ENCODE measurements at regions not wholly inside any gene's neighbourhood (a gene's known extent, or its start where the extent isn't known, plus 50 kb on each side); places are given as distances from the start of the nearest gene placed in this dataset.

DNA sequence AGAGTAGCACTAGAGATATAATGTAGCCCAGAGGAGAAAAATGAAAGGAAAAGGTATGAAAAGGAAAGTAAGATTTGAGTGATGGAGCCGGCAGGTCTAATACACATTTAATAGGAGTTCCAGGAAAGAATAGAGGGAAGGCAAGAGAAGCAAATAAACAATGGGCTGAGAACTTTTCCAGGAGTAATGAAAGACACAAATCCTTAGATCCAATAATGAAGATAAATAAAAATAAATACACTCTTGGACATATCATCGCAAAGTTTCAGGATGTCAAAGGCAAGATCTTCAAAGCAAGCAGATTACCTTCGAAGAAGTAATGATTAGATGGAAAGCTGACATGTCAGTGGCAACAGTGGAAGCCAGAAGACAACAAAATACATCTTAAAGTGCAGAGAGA lies 102.0 kb upstream of the YWHAQ start:
- Histone ChIP-seq H3K4me1 (no peaks in the 10 kb centered on the region), H3K27me3 (no peaks in the 10 kb centered on the region), H3K27ac (no peak overlapping the region), H3K4me3 (no peak overlapping the region), H3K9me3 (peaks cover 0 to 9% (median 6%) of the 10 kb centered on the region in 4 donors), H3K36me3 (no peaks in the 10 kb centered on the region)
- intact Hi-C loops (cut with DNase I; ENCODE audit: low total_unique reads), result no loop called here
- WGBS, 5 donors, result 86 to 97% (median 90%) methylated on average over 3 of the region's 3 CpGs
- DNase-seq, result no peak
- TF ChIP-seq, protein P1, sequence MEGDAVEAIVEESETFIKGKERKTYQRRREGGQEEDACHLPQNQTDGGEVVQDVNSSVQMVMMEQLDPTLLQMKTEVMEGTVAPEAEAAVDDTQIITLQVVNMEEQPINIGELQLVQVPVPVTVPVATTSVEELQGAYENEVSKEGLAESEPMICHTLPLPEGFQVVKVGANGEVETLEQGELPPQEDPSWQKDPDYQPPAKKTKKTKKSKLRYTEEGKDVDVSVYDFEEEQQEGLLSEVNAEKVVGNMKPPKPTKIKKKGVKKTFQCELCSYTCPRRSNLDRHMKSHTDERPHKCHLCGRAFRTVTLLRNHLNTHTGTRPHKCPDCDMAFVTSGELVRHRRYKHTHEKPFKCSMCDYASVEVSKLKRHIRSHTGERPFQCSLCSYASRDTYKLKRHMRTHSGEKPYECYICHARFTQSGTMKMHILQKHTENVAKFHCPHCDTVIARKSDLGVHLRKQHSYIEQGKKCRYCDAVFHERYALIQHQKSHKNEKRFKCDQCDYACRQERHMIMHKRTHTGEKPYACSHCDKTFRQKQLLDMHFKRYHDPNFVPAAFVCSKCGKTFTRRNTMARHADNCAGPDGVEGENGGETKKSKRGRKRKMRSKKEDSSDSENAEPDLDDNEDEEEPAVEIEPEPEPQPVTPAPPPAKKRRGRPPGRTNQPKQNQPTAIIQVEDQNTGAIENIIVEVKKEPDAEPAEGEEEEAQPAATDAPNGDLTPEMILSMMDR (IDR thresholded peaks at IDR 0.05), result no peak
- TF ChIP-seq POLR2AphosphoS5 (IDR thresholded peaks at IDR 0.05) (no peak), EP300 (IDR thresholded peaks at IDR 0.05) (no peak), POLR2A (IDR thresholded peaks at IDR 0.05) (no peak)

DNA sequence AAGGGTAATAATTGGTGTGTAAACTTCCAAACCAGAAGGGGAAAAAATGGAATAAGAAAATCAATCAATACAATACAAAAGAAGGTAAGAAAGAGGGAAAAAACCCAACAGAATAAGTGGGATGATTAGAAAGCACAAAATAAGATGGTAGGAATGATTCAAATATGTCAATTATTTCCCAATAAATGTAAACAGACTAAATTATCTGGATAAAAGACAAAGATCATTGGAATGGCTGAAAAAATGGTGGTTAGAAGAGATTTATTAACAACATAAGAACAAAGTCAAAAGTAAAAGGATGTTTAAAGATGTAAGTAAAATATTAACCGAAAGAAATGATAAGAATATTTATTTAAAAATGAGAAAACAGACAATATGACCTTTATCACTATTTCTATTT lies 103.5 kb upstream of the YWHAQ start:
- no peak for TF ChIP-seq POLR2AphosphoS5 (IDR thresholded peaks at IDR 0.05)
- TF ChIP-seq POLR2A (IDR thresholded peaks at IDR 0.05), result no peak
- TF ChIP-seq, protein P1 (IDR thresholded peaks at IDR 0.05), result no peak
- TF ChIP-seq EP300 (IDR thresholded peaks at IDR 0.05), result no peak

DNA sequence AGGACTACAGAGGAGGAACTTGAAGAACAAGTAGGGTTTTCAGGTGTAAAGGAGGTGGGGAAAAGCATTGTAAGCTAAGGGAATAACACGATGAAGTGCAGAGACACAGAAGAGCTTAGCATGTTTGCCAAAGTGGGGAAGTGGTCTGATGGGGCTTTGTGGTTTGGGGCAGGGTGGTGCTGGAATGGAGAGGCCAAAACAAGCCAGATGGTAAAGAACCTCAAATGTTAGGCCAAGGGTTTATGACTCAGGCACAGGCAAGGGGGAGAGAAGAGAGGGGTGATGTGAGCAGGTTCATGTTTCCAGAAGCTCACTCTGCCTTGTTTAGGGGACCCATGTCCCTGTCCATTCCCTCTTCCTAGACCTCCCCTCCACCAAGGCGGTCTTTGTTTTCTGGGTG lies 104.5 kb upstream of the YWHAQ start:
- Histone ChIP-seq H3K4me1 (peaks cover 0 to 9% (median 6%) of the 10 kb centered on the region in 4 donors), H3K4me3 (no peak overlapping the region), H3K9me3 (peaks cover 0 to 9% (median 6%) of the 10 kb centered on the region in 4 donors), H3K36me3 (no peaks in the 10 kb centered on the region), H3K27ac (no peak overlapping the region), H3K27me3 (no peaks in the 10 kb centered on the region)
- TF ChIP-seq POLR2A (IDR thresholded peaks at IDR 0.05), result no peak
- TF ChIP-seq, protein P1 (IDR thresholded peaks at IDR 0.05), result no peak
- no peak for TF ChIP-seq EP300 (IDR thresholded peaks at IDR 0.05)
- no peak for TF ChIP-seq POLR2AphosphoS5 (IDR thresholded peaks at IDR 0.05)
- intact Hi-C loops (cut with DNase I; ENCODE audit: low total_unique reads), result no loop called here
- DNase-seq, result no peak
- WGBS, 5 donors, result 79 to 93% (median 86%) methylated on average over 2 of the region's 2 CpGs

More for the DNA sequence above, 103.5 kb upstream of the YWHAQ start:
- Histone ChIP-seq H3K4me3 (no peak overlapping the region), H3K27me3 (no peaks in the 10 kb centered on the region), H3K27ac (no peak overlapping the region), H3K4me1 (peaks cover 0 to 8% (median 6%) of the 10 kb centered on the region in 4 donors), H3K9me3 (peaks cover 0 to 9% (median 6%) of the 10 kb centered on the region in 4 donors), H3K36me3 (no peaks in the 10 kb centered on the region)
- 36 to 71% (median 57%) methylated on average over 1 of the region's 1 CpG for WGBS, 5 donors
- intact Hi-C loops (cut with DNase I; ENCODE audit: low total_unique reads), result no loop called here
- no peak for DNase-seq

DNA sequence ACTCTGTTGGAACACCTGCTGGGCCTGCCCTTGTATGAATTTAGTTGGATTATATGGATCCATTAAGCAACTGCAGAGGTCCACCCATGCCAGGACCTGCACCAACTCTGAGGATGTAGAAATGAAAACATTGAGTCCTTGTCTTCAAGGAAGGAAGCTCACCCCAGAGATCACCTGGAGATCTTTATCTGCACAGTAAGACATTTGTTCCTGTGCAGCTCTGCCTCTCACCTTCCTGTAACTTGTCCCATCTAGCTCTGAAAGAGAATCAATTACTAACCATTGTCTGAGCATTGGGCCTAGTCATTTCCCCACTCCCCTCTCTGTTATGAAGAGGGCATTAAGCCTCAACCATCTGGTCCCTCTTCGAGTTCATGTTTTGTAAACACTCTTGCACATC lies 105.2 kb upstream of the YWHAQ start:
- no peaks in the 10 kb centered on the region for H3K36me3 ChIP-seq
- no peak for TF ChIP-seq POLR2AphosphoS5 (IDR thresholded peaks at IDR 0.05)
- TF ChIP-seq POLR2A (IDR thresholded peaks at IDR 0.05), result no peak
- TF ChIP-seq, protein P1 (IDR thresholded peaks at IDR 0.05), result no peak
- TF ChIP-seq EP300 (IDR thresholded peaks at IDR 0.05), result no peak
- DNase-seq, result no peak
- no peaks in the 10 kb centered on the region for H3K27me3 ChIP-seq
- peaks cover 0 to 9% (median 6%) of the 10 kb centered on the region in 4 donors for H3K4me1 ChIP-seq
- H3K4me3 ChIP-seq, result no peak overlapping the region
- intact Hi-C loops (cut with DNase I; ENCODE audit: low total_unique reads), result no loop called here
- WGBS, 5 donors, result 59 to 71% (median 67%) methylated on average over 1 of the region's 1 CpG
- peaks cover 0 to 9% (median 6%) of the 10 kb centered on the region in 4 donors for H3K9me3 ChIP-seq
- H3K27ac ChIP-seq, result no peak overlapping the region

Data from stomach (tissue), 8 donors.